ENCODE measurements at regions not wholly inside any gene's neighbourhood (a gene's known extent, or its start where the extent isn't known, plus 50 kb on each side); places are given as distances from the start of the nearest gene placed in this dataset.

GRCh38 chr19:32287086-32287485, 58.3 kb upstream of the ZNF507 start:
- TF ChIP-seq CTCF (IDR thresholded peaks at IDR 0.05; ENCODE audit: low read depth, low read length, poor library complexity, severe bottlenecking): no peak
- no peak for TF ChIP-seq EZH2phosphoT487 (IDR thresholded peaks at IDR 0.05; ENCODE audit: borderline replicate concordance, low read length)
